ENCODE measurements at regions not wholly inside any gene's neighbourhood (a gene's known extent, or its start where the extent isn't known, plus 50 kb on each side); places are given as distances from the start of the nearest gene placed in this dataset.

DNA sequence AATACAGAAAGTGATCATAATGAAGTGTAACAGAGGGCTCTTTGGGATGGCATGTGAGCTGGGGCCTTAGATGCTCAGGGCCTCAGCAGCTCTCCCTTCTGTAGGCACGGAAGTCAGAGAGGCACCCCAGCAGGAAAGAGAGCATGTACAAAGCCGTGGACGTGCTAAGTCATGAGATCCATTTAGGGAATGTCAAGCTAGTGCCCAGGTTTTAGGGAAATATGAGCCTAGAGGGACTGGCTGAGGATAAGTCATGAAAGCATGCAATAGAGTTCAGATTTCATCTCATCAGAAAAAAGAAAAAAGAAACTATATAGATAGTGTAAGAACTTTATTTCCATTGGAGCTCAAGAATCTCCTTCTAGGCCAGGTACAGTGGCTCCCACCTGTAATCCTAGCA is 379.5 kb upstream of the KLF4 start:
- TF ChIP-seq, protein P1, sequence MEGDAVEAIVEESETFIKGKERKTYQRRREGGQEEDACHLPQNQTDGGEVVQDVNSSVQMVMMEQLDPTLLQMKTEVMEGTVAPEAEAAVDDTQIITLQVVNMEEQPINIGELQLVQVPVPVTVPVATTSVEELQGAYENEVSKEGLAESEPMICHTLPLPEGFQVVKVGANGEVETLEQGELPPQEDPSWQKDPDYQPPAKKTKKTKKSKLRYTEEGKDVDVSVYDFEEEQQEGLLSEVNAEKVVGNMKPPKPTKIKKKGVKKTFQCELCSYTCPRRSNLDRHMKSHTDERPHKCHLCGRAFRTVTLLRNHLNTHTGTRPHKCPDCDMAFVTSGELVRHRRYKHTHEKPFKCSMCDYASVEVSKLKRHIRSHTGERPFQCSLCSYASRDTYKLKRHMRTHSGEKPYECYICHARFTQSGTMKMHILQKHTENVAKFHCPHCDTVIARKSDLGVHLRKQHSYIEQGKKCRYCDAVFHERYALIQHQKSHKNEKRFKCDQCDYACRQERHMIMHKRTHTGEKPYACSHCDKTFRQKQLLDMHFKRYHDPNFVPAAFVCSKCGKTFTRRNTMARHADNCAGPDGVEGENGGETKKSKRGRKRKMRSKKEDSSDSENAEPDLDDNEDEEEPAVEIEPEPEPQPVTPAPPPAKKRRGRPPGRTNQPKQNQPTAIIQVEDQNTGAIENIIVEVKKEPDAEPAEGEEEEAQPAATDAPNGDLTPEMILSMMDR (IDR thresholded peaks at IDR 0.05; ENCODE audit: borderline replicate concordance, insufficient read depth, low read depth, low read length), result no peak
- no peak overlapping the region for H3K4me3 ChIP-seq (ENCODE audit: low read depth, low read length)

DNA sequence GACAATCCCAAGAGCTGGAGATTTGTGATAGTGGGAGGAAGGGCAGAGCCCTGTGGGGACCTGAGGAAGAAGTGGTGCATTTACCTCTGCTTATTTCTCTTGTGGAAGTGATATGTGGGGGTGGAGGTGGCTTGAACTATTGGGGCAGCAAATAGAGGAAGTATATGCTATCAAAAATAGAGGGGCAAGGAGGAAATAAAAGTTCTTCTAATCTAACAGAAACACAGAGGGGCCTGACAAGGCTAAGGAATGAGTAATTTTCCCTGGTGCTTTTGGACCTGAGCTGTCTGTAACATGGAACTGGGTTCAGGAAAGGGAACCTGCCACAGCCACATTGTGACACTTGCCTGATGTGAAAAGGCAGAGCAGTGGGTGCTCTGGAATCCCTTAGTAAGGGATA is 378.6 kb upstream of the KLF4 start:
- no peak overlapping the region for H3K4me3 ChIP-seq (ENCODE audit: low read depth, low read length)

DNA sequence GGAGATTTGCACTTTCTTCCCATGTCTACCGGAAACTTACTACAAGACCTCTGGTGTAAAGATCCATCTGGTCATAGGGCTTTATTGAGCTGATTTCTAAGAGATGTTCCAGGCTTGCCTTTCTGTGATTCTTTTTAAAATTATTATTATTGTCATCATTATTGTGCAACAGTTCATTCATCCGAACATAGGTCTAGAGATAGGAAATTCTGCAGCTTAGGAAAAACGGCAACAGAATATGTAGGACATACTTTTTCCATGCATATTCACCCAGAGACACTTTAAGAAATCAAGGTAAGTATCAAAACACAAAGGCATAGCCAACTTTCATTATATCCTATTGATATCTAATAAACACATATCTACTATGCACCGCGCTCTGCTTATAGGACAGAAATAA is 378.2 kb upstream of the KLF4 start:
- no peak overlapping the region for H3K4me3 ChIP-seq (ENCODE audit: low read depth, low read length)
- TF ChIP-seq, protein P1 (IDR thresholded peaks at IDR 0.05; ENCODE audit: borderline replicate concordance, insufficient read depth, low read depth, low read length), result no peak

More for the DNA sequence above, 378.6 kb upstream of the KLF4 start:
- TF ChIP-seq, protein P1 (IDR thresholded peaks at IDR 0.05; ENCODE audit: borderline replicate concordance, insufficient read depth, low read depth, low read length), result no peak

DNA sequence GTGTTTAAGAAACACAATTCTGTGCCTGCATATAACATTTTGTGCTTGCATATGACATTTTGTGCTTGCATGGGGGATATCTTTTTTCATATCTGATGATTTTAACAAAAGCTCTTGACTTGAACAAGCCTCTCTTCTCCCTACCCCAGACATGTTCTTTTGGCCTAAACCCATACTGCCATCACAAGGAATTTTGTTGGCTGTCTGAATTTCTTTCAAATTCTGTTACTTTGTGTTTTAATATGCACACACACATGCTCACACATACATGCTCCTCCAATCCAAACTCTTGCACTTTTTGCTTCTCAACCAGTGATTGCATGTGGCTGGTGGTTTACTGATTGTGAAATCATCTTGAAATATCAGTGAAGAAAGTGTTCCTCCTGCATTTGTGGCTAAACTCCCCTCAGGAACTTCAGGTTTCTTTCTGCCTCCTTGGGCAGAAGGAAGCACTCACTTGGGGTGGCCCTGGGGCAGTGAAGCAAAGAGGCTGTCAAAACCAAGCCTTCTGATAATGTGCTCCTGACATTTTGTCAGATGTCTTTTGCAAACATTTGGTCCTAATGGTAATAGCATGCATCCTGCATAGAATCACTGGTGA is 377.2 kb upstream of the KLF4 start:
- no peak overlapping the region for H3K4me3 ChIP-seq (ENCODE audit: low read depth, low read length)
- TF ChIP-seq, protein P1 (IDR thresholded peaks at IDR 0.05; ENCODE audit: borderline replicate concordance, insufficient read depth, low read depth, low read length), result no peak

DNA sequence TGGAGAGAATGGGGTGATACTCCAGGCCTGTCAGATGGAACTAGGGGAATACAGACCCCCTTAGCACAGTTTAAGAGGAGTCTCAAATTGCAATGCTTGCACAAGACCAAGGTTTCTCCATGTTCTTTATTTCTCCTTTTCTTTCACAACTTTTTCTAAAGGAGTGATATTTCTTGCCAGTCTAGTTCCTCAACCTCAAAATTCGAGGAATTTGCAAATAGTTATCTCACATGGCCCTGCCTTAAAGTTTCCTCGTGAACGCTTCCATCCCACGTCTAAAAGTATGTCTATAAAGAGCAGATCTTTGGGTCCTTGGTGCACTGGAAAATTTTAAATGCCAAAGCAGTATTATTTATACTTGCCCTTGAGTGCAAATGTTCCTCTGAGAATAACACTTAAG is 373.8 kb upstream of the KLF4 start:
- H3K4me3 ChIP-seq (ENCODE audit: low read depth, low read length), result no peak overlapping the region

DNA sequence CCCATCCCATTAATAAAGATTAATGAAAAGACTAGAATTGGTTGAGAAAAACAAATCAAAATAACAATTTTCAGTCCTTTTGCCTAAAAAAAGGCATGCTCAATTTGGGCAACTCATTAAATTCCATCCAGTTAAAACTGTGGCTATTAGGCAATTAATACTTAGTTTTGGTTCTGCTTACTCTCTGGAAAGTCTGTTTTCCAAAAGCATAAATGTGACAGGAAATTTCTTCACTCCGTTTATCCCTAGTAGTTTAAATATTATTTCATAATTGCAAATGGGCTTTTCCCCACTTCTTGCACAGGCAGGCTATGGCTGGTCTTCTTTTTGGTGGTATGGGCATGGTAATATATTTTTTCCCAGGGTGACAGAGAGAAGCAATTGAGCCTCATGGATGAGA is 373.3 kb upstream of the KLF4 start:
- TF ChIP-seq, protein P1 (IDR thresholded peaks at IDR 0.05; ENCODE audit: borderline replicate concordance, insufficient read depth, low read depth, low read length), result no peak
- H3K4me3 ChIP-seq (ENCODE audit: low read depth, low read length), result no peak overlapping the region

More for the DNA sequence above, 373.8 kb upstream of the KLF4 start:
- TF ChIP-seq, protein P1 (IDR thresholded peaks at IDR 0.05; ENCODE audit: borderline replicate concordance, insufficient read depth, low read depth, low read length), result no peak

DNA sequence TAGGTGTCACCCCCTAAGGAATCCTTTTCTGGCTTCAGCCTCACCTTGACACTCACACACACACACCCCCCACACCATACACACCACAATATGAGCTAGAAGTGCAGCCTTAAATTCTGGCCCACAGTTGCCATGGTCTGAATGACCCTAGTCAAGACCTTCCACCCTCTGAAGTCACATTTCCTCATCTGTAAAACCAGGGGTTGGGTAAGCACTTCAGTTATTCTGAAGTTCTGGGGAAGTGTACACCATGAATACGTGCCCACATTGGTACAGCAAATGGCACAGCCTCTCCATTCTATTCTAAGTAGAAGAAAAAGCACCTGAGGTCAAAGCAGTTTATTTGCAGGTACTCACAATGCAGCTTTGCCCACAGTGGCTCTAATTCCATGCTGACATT is 372.8 kb upstream of the KLF4 start:
- TF ChIP-seq, protein P1 (IDR thresholded peaks at IDR 0.05; ENCODE audit: borderline replicate concordance, insufficient read depth, low read depth, low read length), result no peak
- H3K4me3 ChIP-seq (ENCODE audit: low read depth, low read length), result no peak overlapping the region

Measured in GM12875 (cell line).